NK-92 (cell line): ENCODE measurements at regions not wholly inside any gene's neighbourhood (a gene's known extent, or its start where the extent isn't known, plus 50 kb on each side); places are given as distances from the start of the nearest gene placed in this dataset.
"Not testable (repeated sequence)": the region's sequence is repeated elsewhere in the genome, so short reads cannot be mapped to it uniquely, and the experiment has no call there.

Source experiments
- DNase-seq: peaks from one replicate; lab custom pipeline; 2025; ENCODE audit not compliant: unreplicated experiment; lab: John Stamatoyannopoulos, UW

DNA sequence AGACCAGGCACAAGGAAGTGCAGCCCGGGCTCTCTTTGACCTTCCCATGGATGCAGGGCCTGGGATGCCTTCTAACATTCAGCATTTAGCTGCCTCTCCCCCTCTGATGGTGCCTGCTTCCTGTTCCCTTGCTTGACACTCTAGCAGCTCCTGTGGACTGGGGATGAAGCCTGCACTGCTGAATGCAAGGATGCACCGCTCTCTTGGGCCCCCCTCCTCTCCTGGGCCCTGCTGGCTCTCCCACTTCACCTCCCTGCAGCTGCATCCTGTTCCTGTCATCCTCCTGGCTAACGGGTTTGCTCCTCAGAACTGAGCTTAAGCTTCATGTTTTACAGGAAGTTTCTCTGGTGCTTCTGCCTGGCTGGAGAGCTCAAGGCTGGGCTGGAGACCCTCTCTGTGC is 254.1 kb downstream of the TSN start:
- no peak for DNase-seq

DNA sequence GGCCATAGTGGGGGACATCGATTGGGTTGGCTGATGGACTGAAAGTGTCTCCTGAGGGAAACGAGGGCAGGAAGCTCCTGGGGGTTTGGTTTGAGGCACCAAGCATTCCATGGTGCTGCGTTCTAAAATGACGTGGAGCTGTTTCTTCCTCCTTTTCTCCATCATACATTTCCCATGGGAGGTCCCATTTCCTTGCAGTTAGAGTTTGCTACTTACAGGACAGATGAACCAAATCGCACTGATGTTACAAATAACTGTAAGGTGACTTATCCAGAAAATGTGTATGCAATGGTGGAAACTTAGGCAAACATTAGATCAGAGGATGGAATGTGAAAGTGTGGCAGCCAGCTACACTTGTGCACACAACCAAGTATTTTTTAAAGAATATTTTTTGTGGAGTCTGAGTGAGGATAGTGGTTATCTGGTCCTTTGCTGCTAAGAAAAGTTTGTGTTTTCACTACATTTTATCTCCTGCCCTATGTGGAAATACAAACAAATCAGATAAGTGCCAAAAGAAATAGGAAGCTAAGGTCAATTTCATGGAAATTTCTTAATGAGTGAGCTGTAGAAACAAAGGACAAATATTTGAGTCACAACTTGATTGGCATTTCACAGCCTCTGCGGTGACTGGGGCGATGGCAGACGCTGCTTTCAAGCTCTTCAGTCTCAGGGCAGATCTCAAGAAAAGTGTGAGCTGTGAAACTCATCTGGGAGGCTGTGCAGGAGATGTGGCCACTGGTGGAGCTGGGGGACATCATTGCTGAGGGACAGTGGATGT is 256.2 kb downstream of the TSN start:
- no peak for DNase-seq

GRCh38 chr2:122018736-122019135 is 263.3 kb downstream of the TSN start:
- DNase-seq: no peak

DNA sequence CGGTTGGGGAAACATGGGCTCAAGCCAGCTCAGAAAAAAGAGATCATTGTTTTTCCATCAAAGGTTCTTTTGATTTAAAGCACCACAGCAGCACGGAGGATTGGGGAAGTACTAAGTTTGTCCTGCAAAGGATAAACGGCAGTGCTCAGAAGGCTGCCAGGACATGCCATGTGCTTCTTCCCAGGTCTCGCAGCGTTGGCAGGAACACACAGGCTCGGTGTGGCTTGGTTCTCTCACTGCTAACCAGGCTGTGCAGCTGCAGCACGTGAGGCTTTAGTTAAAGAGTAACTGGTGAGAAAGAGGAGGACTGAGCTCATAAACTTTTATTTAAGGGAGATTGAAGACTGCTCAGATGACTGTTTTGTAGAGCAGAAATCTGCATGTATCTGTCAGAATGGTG is 264.3 kb downstream of the TSN start:
- DNase-seq: no peak

DNA sequence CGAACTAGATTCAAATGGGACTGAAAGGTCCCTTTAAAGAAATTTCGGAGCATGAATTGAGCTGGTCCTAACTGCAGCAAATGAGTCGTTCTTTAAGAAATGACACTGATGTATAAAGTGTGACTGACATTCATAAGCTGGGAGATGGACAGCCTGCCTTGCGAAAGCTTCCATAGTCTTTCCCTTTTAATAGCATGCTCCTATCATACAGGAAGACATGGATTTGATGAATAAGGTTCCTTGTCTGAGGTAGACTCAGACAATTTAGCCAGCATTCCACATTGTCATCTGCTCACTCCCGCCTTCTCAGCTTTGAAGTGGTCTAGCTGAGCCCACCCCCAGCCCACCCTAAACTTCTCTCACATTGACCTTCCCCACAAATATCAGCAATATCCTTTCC is 264.9 kb downstream of the TSN start:
- DNase-seq: no peak

GRCh38 chr2:122021941-122022340 is 266.5 kb downstream of the TSN start:
- no peak for DNase-seq

DNA sequence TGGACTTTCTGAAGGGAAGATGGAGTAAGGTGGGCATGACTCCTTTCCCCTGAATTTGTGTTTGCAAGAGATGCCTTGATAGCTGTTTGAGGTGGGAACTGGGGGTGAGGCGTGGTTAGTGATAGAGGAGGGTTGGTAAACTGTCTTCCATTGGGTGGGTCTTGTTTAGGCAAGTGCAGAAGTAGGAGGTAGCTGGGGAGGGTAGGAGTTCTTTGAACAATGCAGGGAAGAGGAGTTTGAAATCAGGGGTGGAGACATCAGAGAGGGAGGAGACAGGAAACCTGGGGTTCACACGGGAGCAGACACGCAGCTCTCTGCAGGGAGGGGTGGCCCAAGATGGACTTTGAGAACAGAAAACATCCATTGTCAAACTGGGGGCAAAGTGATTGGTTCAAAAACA is 267.1 kb downstream of the TSN start:
- DNase-seq: no peak

GRCh38 chr2:122023059-122023864 is 267.8 kb downstream of the TSN start:
- no peak for DNase-seq

GRCh38 chr2:122027510-122028217 is 272.2 kb downstream of the TSN start:
- no peak for DNase-seq

GRCh38 chr2:122028371-122029100 is 273.1 kb downstream of the TSN start:
- DNase-seq: no peak

DNA sequence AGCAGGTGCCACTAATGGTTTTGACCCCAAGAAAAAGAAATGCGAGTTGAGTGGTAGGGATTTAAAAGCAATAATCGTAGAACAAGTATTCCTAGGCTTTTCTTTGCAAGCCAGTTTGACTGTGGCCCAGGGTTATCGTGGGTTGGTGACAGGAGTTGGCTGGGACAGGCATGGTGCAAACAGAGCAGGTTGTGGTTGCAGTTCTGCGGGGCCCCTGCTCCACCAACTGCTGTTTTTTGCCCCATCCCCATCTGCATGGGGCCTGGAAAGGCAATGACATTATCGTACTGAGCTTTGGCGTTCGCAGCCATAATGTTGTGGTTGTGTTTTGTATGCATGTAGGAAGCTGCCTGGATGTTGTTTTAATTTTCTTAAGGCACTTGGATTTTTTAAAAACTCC is 274.0 kb downstream of the TSN start:
- DNase-seq: no peak

DNA sequence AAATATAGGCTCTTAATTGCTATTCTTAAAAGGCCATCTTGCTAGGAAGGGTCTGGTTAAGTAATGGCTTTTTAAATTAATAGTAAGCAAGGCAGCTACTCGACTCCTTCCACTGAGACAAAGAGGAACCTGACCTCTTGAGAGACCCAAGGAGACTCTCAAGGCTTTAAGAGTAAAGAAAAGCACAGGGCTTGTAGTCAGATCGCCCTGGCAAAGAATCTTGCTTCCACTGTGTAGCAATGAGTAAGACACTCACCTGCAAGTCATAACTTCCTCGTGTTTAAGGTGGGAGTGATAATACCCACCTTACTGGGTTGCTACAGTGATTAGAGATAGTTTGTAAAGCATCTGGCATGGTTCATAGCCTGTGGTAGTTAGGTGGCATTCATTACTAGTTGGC is 274.5 kb downstream of the TSN start:
- DNase-seq: no peak

DNA sequence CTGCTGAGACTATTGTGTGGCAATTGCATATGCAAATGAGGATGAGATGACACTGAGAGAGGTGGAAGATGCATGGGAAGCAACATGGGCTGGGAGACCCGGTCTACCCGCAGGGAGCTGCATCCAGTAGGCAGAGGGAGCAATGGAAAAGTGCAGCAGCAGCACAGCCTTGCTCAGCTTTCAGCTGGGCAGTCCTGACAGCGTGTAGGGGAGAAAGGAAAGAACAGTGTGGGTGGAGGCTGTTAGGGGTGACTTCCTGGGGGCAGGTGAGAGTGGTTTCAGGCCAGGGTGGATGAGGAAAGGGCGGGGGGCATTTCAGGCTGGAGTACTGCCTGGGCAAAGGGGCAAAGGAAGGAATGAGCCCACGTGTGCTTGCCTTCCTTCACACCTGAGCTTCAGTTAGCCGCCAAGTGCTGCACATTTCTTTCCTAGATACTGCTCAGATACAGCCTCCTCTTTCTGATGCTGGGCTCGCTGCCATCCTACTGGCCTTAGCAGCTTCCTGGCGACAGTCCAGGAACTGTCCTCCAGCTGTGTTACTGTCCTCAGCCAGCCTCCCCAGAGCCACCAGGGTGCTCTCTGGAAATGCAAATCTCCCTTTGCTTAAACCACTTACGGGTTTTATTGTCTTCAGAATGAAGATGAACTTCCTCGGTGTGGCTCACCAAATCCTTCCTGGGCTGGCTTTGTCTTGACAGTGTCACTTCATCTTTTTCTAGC is 276.3 kb downstream of the TSN start:
- no peak for DNase-seq

DNA sequence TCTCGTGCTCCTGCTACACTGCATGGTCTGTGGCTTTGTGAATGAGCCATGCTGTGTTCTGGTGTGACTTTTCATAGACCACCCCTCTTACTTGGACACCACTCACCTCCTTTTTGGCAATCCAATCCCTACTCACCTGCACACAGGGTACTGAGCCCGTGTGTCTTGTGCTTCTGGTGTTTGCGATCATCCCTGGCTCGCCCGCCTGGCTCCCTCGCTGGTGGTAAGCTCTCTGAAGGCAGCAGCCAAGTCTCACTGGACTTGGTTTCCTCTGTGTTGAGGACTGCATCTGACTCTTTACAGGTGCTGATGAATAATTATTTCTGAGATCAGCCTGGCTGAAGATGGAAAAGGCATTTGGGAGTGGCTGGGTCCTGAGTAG is 276.8 kb downstream of the TSN start:
- no peak for DNase-seq

GRCh38 chr2:122033778-122034177 is 278.3 kb downstream of the TSN start:
- DNase-seq: no peak

DNA sequence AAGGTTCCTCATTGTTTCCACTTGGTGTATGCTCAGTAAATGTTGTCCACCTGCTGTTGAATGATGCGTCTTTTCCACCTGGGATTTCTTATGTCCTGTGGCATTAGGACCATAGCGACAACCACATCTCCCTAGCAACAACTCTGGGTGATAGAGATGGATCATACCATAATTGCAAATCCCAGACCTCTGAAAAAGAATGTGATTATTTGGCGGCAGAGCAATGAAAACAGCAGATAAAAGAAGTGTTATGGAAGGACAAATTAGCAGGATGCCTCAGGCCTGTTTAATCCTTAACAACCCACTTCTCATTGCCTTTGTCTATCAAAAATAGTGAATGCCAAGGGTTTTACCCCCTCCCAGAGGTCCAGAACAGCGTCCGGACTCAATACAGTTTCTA is 278.9 kb downstream of the TSN start:
- no peak for DNase-seq

DNA sequence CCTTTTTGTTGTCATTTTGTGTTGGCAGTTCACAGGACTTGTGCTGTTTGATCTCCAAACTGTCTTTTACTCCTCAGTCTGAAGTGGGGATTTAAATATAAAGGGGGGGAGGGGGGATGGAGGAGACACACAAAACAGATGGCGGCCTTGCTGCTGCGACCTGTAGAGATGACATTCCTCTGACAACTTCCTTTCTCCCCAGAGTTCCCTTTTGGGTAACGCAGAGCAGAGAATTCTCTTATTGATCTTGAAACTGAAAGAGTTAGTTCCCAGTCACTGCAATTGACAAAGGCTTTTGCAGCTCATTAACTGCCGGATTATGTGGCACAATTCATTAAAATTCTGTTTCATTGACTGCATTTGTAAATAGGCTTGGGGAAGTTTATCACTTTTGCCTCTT is 279.3 kb downstream of the TSN start:
- no peak for DNase-seq

DNA sequence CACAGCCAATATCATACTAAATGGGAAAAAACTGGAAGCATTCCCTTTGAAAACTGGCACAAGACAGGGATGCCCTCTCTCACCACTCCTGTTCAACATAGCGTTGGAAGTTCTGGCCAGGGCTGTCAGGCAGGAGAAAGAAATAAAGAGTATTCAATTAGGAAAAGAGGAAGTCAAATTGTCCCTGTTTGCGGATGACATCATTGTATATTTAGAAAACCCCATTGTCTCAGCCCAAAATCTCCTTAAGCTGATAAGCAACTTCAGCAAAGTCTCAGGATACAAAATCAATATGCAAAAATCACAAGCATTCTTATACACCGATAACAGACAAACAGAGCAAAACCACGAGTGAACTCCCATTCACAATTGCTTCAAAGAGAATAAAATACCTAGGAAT is 283.4 kb downstream of the TSN start:
- not testable (repeated sequence) for DNase-seq

GRCh38 chr2:122041455-122041854 is 286.0 kb downstream of the TSN start:
- no peak for DNase-seq

- not testable (repeated sequence) for DNase-seq
These were observed 296.2 kb downstream of the TSN start for GRCh38 chr2:122051659-122052058.

- DNase-seq: no peak
These were observed 300.1 kb downstream of the TSN start for GRCh38 chr2:122055521-122055931.
